Femur (tissue), 1 donor: ENCODE measurements at regions not wholly inside any gene's neighbourhood (a gene's known extent, or its start where the extent isn't known, plus 50 kb on each side); places are given as distances from the start of the nearest gene placed in this dataset.
"Not testable (repeated sequence)": the region's sequence is repeated elsewhere in the genome, so short reads cannot be mapped to it uniquely, and the experiment has no call there.

Experiments
- DNase-seq: peaks from one replicate; pipeline ENCODE4 v3.0.0-alpha.2; 2017

- DNase-seq = no peak
These were observed 201.9 kb upstream of the SESN3 start for GRCh38 chr11:95432714-95433503.

- no peak for DNase-seq
These were observed 198.4 kb upstream of the SESN3 start for GRCh38 chr11:95429376-95429907.

DNA sequence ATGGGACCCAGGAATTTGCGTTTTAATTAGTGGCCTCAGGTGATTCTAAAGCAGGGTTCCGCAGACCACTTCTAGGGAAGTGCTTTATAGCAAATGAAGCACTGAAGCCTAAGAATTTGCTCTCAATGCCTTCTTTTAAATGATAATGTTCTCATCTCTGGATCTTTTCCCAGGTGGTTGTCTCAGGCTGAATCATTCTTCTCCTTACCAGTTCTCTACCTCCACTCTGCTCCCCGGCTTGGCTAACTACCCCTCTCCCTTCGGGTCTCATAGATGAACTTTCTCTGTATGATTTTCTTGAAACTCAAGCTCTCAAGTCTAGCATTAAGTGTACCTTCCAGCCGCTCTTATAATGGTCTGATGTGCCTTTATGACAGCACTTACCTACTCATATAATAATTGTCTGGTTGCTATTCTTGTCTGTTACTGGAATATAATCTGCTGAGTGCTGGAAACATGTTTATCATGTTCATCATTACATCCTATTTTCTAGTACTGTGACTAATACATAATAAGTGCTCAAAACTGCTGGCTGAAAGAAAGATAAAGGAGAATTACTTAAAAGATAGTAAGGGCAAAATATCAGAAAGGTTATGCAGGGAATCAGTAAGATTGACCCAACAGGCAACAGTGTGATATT lies 195.9 kb upstream of the SESN3 start:
- DNase-seq = no peak

- no peak for DNase-seq
These were observed 188.9 kb upstream of the SESN3 start for GRCh38 chr11:95419915-95420314.

- no peak for DNase-seq
These were observed 187.9 kb upstream of the SESN3 start for GRCh38 chr11:95418916-95419315.

DNA sequence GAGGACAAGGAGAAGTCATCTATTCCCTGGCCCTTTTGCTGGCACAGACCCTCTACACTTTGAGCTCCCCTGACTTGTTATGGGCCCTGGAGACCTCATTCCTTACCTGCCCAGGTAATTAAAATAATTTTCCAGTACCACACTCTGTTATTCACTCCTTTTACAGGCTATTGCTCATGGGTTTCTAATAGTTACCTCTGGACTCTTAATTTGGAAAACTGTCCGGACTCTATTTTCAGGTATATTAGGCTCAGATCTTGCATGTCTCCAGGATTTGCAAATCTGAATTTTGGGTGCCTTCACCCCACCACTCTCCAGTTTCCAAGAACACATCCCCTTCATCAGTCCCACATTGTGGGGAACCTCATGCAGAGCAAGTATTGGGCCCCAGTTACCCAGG lies 186.8 kb upstream of the SESN3 start:
- DNase-seq = no peak

DNA sequence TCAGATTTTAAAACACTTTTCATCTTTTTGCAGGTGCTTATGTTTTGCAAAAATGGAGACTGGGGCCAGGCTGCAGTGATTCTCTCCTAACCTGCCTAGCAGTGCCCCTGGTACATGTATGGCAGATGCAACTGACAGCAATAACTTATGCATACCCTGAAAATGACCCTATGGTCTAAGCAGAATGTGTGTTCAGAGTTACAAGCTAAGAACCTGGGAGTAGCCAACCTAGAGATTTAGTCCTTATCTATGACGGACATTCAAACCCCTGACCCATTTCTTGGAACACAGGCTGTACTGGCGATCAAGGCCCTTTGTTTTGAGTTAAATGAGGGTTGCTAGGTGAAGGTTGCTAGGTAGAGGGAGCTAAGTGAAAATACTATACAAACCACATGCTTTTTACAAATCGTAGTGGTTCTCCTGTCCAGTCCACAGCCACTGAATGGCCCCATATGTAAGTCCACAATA lies 184.9 kb upstream of the SESN3 start:
- no peak for DNase-seq

DNA sequence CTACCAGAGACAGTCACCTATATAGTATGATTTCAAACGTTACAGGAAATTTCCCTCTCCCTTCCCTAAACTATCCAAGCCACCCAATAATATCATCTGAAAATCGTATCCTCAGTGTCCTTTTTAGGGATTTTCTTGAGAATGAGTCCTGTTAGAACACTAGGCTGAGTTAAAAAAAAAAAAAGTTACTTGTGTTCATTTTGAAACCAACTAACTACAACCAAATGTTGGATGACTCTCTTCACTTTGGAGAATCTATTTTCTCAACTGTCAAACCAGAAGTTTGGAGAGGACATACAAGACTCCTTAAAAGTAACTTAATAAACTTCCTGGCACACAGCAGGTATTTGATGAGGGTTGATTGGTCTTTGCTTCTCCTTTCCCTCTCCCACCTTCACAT lies 183.2 kb upstream of the SESN3 start:
- no peak for DNase-seq

DNA sequence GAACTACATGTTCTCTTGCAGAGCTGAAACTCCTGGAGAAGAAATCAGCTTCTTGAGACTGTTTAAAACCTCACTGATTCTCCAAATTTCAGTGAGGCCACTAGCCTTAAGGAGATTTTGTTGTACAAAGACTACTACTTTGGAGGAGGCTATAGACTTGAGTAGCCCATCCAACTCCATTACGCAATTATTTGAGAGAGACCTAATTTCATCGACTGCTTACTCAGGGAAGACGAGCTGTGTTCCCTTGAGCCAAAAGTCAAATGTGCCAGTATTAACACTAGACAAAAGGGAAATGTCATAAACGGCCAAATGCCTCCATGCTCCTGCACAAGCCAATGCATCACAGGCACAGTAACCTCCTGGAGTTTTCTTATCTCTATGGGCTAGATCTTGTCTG lies 182.8 kb upstream of the SESN3 start:
- no peak for DNase-seq

GRCh38 chr11:95413021-95413420 lies 182.0 kb upstream of the SESN3 start:
- no peak for DNase-seq

- DNase-seq = no peak
These were observed 181.1 kb upstream of the SESN3 start for GRCh38 chr11:95412074-95412473.

- DNase-seq = not testable (repeated sequence)
These were observed 179.7 kb upstream of the SESN3 start for GRCh38 chr11:95410707-95411106.

DNA sequence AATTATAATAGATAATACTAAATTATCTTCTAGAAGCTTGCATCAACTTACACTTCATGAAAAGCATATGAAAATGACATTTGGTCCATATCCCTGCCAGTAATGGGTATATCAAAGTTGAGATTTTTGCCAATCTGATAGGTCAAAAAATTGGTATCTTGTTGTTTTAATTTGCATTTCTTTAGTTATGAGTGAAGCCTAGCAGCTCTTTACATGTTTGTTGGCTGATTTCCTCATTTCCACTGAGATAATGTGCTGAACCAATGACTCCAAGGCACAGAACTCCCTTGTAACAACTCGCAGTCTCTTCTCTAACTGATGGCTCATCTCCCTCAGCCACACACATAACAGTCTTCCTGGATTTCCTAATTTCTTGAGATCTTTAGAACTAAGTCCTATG lies 175.3 kb upstream of the SESN3 start:
- no peak for DNase-seq

GRCh38 chr11:95404370-95404769 lies 173.4 kb upstream of the SESN3 start:
- DNase-seq = no peak

- DNase-seq = no peak
These were observed 167.6 kb upstream of the SESN3 start for GRCh38 chr11:95398437-95399112.

GRCh38 chr11:95392644-95393043 lies 161.6 kb upstream of the SESN3 start:
- no peak for DNase-seq

DNA sequence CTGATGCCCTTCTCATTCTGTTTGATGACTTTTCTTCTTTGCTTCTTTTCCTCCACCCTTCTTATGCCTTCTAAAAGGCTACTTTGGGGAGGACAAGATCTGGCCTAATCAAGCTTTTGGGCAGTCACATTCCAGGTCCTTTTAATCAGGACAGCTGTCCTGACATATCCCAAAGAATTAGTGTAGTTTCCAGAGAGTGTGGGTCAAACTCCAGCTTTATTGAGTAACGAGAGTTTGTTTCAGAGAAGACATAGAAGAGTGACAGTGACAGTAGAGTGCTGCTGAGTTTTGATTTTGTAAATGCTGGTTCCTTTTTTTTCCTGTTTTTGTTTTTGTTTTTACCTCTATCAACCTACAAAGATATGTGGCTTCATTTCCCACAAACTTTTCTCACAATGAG lies 158.4 kb upstream of the SESN3 start:
- no peak for DNase-seq

DNA sequence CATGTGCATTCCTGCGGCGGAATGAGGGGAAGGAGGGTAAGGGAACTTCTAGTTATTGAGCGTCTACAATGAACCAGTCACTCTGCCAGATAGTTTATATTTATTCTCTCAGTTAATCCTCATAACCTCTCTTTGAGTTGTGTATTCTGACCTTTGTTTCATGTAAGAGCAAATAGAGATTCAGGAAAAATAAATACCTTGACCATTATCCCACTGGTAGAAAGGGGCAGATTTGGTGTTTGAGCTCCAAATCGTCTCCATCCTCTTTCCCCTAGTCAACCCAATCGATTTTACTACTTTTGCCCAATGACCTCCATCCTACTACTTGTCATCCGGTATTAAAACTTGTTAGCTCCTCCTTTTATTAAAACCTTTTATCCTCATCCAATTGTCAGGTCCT lies 157.1 kb upstream of the SESN3 start:
- no peak for DNase-seq

GRCh38 chr11:95387325-95387724 lies 156.3 kb upstream of the SESN3 start:
- DNase-seq = no peak

DNA sequence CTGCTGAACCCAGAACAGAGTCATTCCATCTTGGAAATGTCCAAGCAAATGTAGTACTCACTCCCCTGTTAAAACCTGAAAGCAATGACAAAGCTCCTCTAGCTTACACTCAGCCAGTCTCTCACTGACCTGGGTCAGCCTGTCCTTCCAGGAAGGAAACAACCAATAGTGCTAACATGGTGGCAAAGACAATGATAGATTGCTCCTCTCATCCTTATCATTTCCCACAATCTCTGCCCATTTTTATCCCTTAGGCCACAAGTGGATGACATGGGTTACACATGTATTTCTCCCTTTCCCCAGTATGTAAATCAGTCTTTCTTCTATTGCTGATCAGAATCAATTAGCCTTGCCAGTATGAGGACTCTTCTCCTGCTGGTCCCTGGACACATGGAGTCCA lies 154.6 kb upstream of the SESN3 start:
- DNase-seq = no peak

GRCh38 chr11:95379479-95379878 lies 148.5 kb upstream of the SESN3 start:
- no peak for DNase-seq

DNA sequence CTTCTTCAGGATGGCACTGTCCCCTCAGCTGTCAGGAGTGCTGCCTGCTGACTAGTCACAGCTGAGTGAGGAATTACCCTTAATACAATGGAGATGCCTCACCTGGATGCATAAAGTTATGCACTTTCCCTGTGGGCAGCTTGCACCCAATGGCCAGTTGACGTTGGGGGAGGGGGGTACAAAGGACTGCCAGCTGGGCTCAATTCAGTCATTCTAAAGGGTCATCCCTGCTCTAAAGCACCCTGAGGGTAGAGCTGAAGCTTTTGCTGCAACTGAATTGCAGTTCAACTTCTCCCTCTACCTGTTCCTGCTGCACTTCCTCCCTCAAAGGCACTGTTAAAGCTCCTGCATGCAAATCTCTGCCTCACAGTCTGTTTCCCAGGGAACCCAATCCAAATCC lies 147.8 kb upstream of the SESN3 start:
- no peak for DNase-seq

- no peak for DNase-seq
These were observed 147.1 kb upstream of the SESN3 start for GRCh38 chr11:95378111-95378510.

- DNase-seq = no peak
These were observed 144.9 kb upstream of the SESN3 start for GRCh38 chr11:95375886-95376285.
